Esophagus squamous epithelium (tissue), 5 donors: ENCODE measurements at regions not wholly inside any gene's neighbourhood (a gene's known extent, or its start where the extent isn't known, plus 50 kb on each side); places are given as distances from the start of the nearest gene placed in this dataset.
A peak's percentile ranks its signal among the peaks of the same experiment; 100 is the strongest.

Experiments
- DNase-seq: peaks from one replicate; lab custom pipeline; 2025; lab: John Stamatoyannopoulos, UW
- H3K27ac ChIP-seq, 4 donors: fragments of 200-600 bp; sonication (generic); one replicate each; pipeline ENCODE4 v1.5.1; 2016 to 2019; ENCODE audit warnings: mild to moderate bottlenecking in 1 of 4
- H3K27me3 ChIP-seq, 4 donors: fragments of 200-600 bp; sonication (generic); 1 replicate in 3 of 4; 2 replicates in 1 of 4; pipeline versions ENCODE4 v1.5.1 to v1.6.0; 2017 to 2021; ENCODE audit warnings: antibody characterized with exemption in 1 of 4
- H3K36me3 ChIP-seq, 3 donors: fragments of 200-600 bp; sonication (generic); one replicate each; pipeline ENCODE4 v1.5.1; 2016 to 2019
- H3K4me1 ChIP-seq, 3 donors: fragments of 200-600 bp; sonication (generic); one replicate each; pipeline ENCODE4 v1.5.1; 2017 to 2019
- H3K4me3 ChIP-seq, 4 donors: fragments of 200-600 bp; sonication (generic); 1 replicate in 3 of 4; 2 replicates in 1 of 4; pipeline ENCODE4 v1.5.1; 2016 to 2019; ENCODE audit warnings: mild to moderate bottlenecking in 2 of 4, moderate library complexity in 1 of 4
- H3K9me3 ChIP-seq, 3 donors: fragments of 200-600 bp; sonication (generic); one replicate each; pipeline ENCODE4 v1.5.1; 2016 to 2019
- CTCF ChIP-seq, 6 experiments: fragments of 450-650 bp in 4 of 6; fragments of 200-600 bp in 2 of 6; sonication (generic) in 2 of 6; IDR thresholded peaks; one replicate each; pipeline ENCODE4 v1.5.1; 2016 to 2019; ENCODE audit warnings: antibody characterized with exemption in 6 of 6, mild to moderate bottlenecking in 4 of 6, moderate library complexity in 4 of 6
- POLR2A ChIP-seq, 4 donors: fragments of 450-650 bp; IDR thresholded peaks; one replicate each; pipeline ENCODE4 v1.6.1; 2017; ENCODE audit warnings: antibody characterized with exemption in 4 of 4, mild to moderate bottlenecking in 4 of 4, moderate library complexity in 3 of 4
- WGBS, 2 donors: methylation state at CpG; one replicate each; pipeline ENCODE4 v1.1.5; 2018; 5-methylcytosine and 5-hydroxymethylcytosine counted together
- intact Hi-C: fragments of 100-400 bp; cut with DNase I; formaldehyde crosslinking; loops from one replicate; pipeline ENCODE4 v1.15.0; 2022
- donor health status: DM: yes; HTN: yes; CAD: no.

GRCh38 chr6:156707818-156708217, 69.4 kb upstream of the ARID1B start:
- H3K4me3 ChIP-seq, result no peak overlapping the region
- TF ChIP-seq CTCF (IDR thresholded peaks at IDR 0.05) (no peak), POLR2A (IDR thresholded peaks at IDR 0.05) (no peak)
- no peaks in the 10 kb centered on the region for H3K36me3 ChIP-seq
- no peak overlapping the region for H3K27ac ChIP-seq
- WGBS, 2 donors, result 65 to 78% methylated on average over 3 of the region's 3 CpGs
- H3K9me3 ChIP-seq, result no peaks in the 10 kb centered on the region
- H3K27me3 ChIP-seq, result no peaks in the 10 kb centered on the region
- H3K4me1 ChIP-seq, result no peaks in the 10 kb centered on the region
- no peak for DNase-seq
- intact Hi-C loops, result no loop called here

GRCh38 chr6:156703719-156704118, 73.5 kb upstream of the ARID1B start:
- no peak for DNase-seq
- Histone ChIP-seq H3K9me3 (no peaks in the 10 kb centered on the region), H3K36me3 (no peaks in the 10 kb centered on the region), H3K4me1 (peaks cover 0 to 8% (median 0%) of the 10 kb centered on the region in 3 donors), H3K4me3 (no peak overlapping the region), H3K27ac (peak overlapping the region in 1 of 4 donors; percentile 17), H3K27me3 (no peaks in the 10 kb centered on the region)
- intact Hi-C loops, result no loop called here
- 63 to 68% methylated on average over 6 of the region's 6 CpGs for WGBS, 2 donors
- no peak for TF ChIP-seq POLR2A (IDR thresholded peaks at IDR 0.05)
- TF ChIP-seq CTCF (IDR thresholded peaks at IDR 0.05), result no peak

DNA sequence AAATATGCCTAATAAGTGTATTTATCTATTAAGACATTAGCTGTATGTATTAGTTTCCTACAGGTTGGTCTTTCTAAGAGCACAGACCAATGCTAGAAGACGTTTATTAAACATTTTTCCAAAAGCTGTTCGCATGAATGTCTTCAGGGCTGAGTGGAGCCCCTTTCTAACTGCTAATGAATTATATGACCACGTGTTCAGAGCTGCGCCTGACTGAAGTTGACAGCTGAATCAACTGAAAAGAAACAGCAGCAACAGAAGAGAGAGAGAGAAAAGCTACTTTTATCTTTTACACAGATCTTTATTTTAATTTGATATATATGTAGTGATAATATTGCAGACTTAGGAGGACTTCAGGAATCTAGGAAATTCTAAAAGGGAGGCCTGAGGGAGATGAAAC, 75.2 kb upstream of the ARID1B start:
- Histone ChIP-seq H3K36me3 (no peaks in the 10 kb centered on the region), H3K27me3 (no peaks in the 10 kb centered on the region), H3K9me3 (no peaks in the 10 kb centered on the region), H3K4me3 (no peak overlapping the region), H3K4me1 (peaks cover 0 to 8% (median 0%) of the 10 kb centered on the region in 3 donors), H3K27ac (no peak overlapping the region)
- no peak for DNase-seq
- TF ChIP-seq POLR2A (IDR thresholded peaks at IDR 0.05) (no peak), CTCF (IDR thresholded peaks at IDR 0.05) (no peak)
- intact Hi-C loops, result no loop called here
- 71 to 78% methylated on average over 4 of the region's 4 CpGs for WGBS, 2 donors

GRCh38 chr6:156700440-156701057, 76.6 kb upstream of the ARID1B start:
- WGBS, 2 donors, result 81 to 83% methylated on average over 7 of the region's 7 CpGs
- Histone ChIP-seq H3K27ac (no peak overlapping the region), H3K4me3 (no peak overlapping the region), H3K36me3 (no peaks in the 10 kb centered on the region), H3K9me3 (no peaks in the 10 kb centered on the region), H3K27me3 (no peaks in the 10 kb centered on the region), H3K4me1 (peaks cover 0 to 8% (median 0%) of the 10 kb centered on the region in 3 donors)
- intact Hi-C loops, result no loop called here
- no peak for DNase-seq
- TF ChIP-seq CTCF (IDR thresholded peaks at IDR 0.05), result no peak
- no peak for TF ChIP-seq POLR2A (IDR thresholded peaks at IDR 0.05)

GRCh38 chr6:156699935-156700334, 77.2 kb upstream of the ARID1B start:
- intact Hi-C loops, result no loop called here

More at GRCh38 chr6:156699935-156700334, 77.2 kb upstream of the ARID1B start:
- H3K4me3 ChIP-seq, result no peak overlapping the region
- 61 to 82% methylated on average over 3 of the region's 3 CpGs for WGBS, 2 donors
- H3K27ac ChIP-seq, result no peak overlapping the region
- H3K36me3 ChIP-seq, result no peaks in the 10 kb centered on the region
- H3K9me3 ChIP-seq, result no peaks in the 10 kb centered on the region
- DNase-seq, result no peak
- TF ChIP-seq POLR2A (IDR thresholded peaks at IDR 0.05), result no peak
- TF ChIP-seq CTCF (IDR thresholded peaks at IDR 0.05), result no peak
- peaks cover 0 to 8% (median 0%) of the 10 kb centered on the region in 3 donors for H3K4me1 ChIP-seq
- H3K27me3 ChIP-seq, result no peaks in the 10 kb centered on the region
